Parathyroid adenoma (tissue), 2 donors: ENCODE measurements at regions not wholly inside any gene's neighbourhood (a gene's known extent, or its start where the extent isn't known, plus 50 kb on each side); places are given as distances from the start of the nearest gene placed in this dataset.

Experiments
- H2AFZ ChIP-seq: fragments of 300-600 bp; sonication (generic); one replicate; pipeline ENCODE4 v1.7.0; 2017; ENCODE audit warnings: antibody characterized with exemption, mild to moderate bottlenecking
- H3K27ac ChIP-seq: fragments of 300-600 bp; sonication (generic); one replicate; pipeline ENCODE4 v1.7.0; 2017
- H3K27me3 ChIP-seq: fragments of 300-600 bp; sonication (generic); one replicate; pipeline ENCODE4 v1.7.0; 2017; ENCODE audit warnings: low read length; ENCODE audit not compliant: control insufficient read depth, insufficient read depth
- H3K36me3 ChIP-seq: fragments of 300-600 bp; sonication (generic); one replicate; pipeline ENCODE4 v1.7.0; 2017; ENCODE audit warnings: low read length; ENCODE audit not compliant: control insufficient read depth, insufficient read depth
- H3K4me1 ChIP-seq: fragments of 300-600 bp; sonication (generic); one replicate; pipeline ENCODE4 v1.7.0; 2017; ENCODE audit warnings: control low read depth
- H3K4me2 ChIP-seq: fragments of 300-600 bp; sonication (generic); one replicate; pipeline ENCODE4 v1.7.0; 2017; ENCODE audit warnings: low read length
- H3K4me3 ChIP-seq: fragments of 300-600 bp; sonication (generic); one replicate; pipeline ENCODE4 v1.7.0; 2017; ENCODE audit warnings: low read depth, low read length
- H3K79me2 ChIP-seq: fragments of 300-600 bp; sonication (generic); one replicate; pipeline ENCODE4 v1.7.0; 2017; ENCODE audit warnings: control low read depth
- H3K9ac ChIP-seq: fragments of 300-600 bp; sonication (generic); one replicate; pipeline ENCODE4 v1.7.0; 2017; ENCODE audit warnings: mild to moderate bottlenecking
- H3K9me3 ChIP-seq: fragments of 300-600 bp; sonication (generic); one replicate; pipeline ENCODE4 v1.7.0; 2017; ENCODE audit warnings: low read length; ENCODE audit not compliant: control insufficient read depth
- TF ChIP-seq, protein P1 (sequence below): fragments of 300-600 bp; sonication (generic); IDR thresholded peaks from one replicate; pipeline ENCODE4 v1.7.0; 2017; ENCODE audit warnings: antibody characterized with exemption, mild to moderate bottlenecking
- donor health status: primary hyperparathyroidism.

DNA sequence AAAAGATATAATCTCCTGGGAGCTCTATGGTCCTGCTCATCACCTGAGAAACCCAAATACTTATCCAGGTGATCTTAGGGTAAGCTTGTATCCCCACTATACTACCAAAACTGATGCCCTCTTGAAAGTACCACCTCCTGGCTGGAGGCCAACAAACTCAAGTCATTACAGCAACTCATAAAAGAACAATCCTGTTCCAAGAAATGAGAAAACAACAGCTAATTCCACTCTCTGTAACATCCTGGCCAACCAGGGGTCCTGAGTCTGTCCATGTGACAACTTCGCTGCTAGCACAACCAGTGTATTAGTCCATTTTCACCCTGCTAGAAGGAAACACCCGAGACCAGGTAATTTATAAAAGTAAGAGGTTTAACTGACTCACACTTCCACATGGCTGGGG, 190.0 kb upstream of the BMP4 start:
- Histone ChIP-seq H3K4me1 (no peaks in the 10 kb centered on the region), H3K4me3 (no peak overlapping the region), H3K9ac (no peak overlapping the region), H2AFZ (no peak overlapping the region), H3K4me2 (no peak overlapping the region), H3K27ac (no peak overlapping the region), H3K79me2 (no peaks in the 10 kb centered on the region), H3K36me3 (no peaks in the 10 kb centered on the region), H3K9me3 (no peaks in the 10 kb centered on the region), H3K27me3 (no peaks in the 10 kb centered on the region)
- TF ChIP-seq, protein P1, sequence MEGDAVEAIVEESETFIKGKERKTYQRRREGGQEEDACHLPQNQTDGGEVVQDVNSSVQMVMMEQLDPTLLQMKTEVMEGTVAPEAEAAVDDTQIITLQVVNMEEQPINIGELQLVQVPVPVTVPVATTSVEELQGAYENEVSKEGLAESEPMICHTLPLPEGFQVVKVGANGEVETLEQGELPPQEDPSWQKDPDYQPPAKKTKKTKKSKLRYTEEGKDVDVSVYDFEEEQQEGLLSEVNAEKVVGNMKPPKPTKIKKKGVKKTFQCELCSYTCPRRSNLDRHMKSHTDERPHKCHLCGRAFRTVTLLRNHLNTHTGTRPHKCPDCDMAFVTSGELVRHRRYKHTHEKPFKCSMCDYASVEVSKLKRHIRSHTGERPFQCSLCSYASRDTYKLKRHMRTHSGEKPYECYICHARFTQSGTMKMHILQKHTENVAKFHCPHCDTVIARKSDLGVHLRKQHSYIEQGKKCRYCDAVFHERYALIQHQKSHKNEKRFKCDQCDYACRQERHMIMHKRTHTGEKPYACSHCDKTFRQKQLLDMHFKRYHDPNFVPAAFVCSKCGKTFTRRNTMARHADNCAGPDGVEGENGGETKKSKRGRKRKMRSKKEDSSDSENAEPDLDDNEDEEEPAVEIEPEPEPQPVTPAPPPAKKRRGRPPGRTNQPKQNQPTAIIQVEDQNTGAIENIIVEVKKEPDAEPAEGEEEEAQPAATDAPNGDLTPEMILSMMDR = no peak

DNA sequence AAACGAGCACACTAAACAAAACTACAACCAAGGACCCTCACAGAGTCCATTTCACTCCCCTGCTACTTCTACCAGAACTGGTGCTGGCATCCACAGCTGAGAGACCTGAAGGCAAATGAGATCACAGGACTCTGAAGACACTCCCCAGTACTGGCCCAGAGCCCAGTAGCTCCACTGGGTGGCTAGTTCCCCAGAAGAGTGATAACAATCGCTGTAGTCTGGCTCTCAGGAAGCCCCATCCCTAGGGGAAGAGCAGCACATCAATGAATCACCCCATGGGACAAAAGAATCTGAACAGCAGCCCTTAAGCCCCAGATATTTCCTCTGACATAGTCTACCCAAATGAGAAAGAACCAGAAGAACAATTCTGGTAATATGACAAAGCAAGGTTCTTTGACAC, 190.7 kb upstream of the BMP4 start:
- TF ChIP-seq, protein P1 = no peak
- H3K79me2 ChIP-seq = no peaks in the 10 kb centered on the region

DNA sequence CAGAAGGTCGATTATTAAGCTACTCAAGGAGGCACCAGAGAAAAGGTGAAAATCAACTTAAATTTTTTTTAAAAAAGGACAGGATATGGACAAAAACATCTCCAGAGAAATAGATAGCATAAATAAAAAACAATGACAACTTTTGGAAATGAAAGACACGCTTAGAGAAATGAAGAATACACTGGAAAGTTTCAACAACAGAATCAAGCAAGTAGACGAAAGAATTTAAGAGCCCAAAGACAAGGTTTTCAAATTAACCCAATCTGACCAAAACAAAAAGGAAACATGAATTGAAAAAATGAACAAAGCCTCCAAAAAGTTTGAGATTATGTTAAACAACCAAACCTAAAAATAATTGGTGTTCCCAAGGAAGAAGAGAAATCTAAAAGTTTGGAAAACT, 191.1 kb upstream of the BMP4 start:
- TF ChIP-seq, protein P1 = no peak
- H3K4me2 ChIP-seq = no peak overlapping the region
- H3K9ac ChIP-seq = no peak overlapping the region
- H3K27me3 ChIP-seq = no peaks in the 10 kb centered on the region
- H3K27ac ChIP-seq = no peak overlapping the region
- H3K4me3 ChIP-seq = no peak overlapping the region
- no peaks in the 10 kb centered on the region for H3K4me1 ChIP-seq
- no peaks in the 10 kb centered on the region for H3K9me3 ChIP-seq
- H3K79me2 ChIP-seq = no peaks in the 10 kb centered on the region
- H2AFZ ChIP-seq = no peak overlapping the region
- H3K36me3 ChIP-seq = no peaks in the 10 kb centered on the region

More for the DNA sequence above, 190.7 kb upstream of the BMP4 start:
- H3K27ac ChIP-seq = no peak overlapping the region
- no peak overlapping the region for H2AFZ ChIP-seq
- no peak overlapping the region for H3K4me3 ChIP-seq
- no peaks in the 10 kb centered on the region for H3K27me3 ChIP-seq
- no peaks in the 10 kb centered on the region for H3K9me3 ChIP-seq
- H3K4me1 ChIP-seq = no peaks in the 10 kb centered on the region
- no peak overlapping the region for H3K9ac ChIP-seq
- H3K4me2 ChIP-seq = no peak overlapping the region
- no peaks in the 10 kb centered on the region for H3K36me3 ChIP-seq

DNA sequence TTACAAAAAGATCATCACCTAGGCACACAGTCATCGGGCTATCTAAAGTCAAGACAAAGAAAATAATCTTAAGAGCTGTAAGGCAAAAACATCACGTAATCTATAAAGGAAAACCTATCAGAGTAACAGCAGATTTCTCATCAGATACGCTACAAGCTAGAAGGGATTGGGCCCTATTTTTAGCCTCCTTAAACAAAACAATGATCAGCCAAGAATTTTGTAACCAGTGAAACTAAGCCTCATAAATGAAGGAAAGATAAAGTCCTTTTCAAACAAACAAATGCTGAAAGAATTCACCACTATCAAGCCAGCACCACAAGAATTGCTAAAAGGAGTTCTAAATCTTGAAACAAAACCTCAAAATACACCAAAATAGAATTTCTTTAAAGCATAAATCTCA, 191.6 kb upstream of the BMP4 start:
- TF ChIP-seq, protein P1 = no peak
- H3K27me3 ChIP-seq = no peaks in the 10 kb centered on the region
- no peak overlapping the region for H3K9ac ChIP-seq
- no peak overlapping the region for H3K4me2 ChIP-seq
- no peak overlapping the region for H2AFZ ChIP-seq
- no peaks in the 10 kb centered on the region for H3K4me1 ChIP-seq
- H3K27ac ChIP-seq = no peak overlapping the region
- no peaks in the 10 kb centered on the region for H3K9me3 ChIP-seq
- no peaks in the 10 kb centered on the region for H3K36me3 ChIP-seq
- H3K79me2 ChIP-seq = no peaks in the 10 kb centered on the region
- no peak overlapping the region for H3K4me3 ChIP-seq

DNA sequence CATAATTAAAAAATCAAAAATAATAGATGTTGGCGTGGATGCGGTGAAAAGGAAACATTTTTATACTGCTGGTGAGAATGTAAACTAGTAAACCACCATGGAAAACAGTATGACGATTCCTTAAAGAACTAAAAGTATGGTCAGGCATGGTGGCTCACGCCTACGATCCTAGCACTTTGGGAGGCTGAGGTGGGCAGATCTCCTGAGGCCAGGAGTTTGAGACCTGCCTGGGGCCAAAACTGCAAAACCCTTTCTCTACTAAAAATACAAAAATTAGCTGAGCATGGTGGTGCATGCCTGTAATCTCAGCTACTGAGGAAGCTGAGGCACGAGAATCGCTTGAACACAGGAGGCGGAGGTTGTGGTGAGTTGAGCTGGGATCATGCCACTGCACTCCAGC, 195.7 kb upstream of the BMP4 start:
- Histone ChIP-seq H3K9me3 (no peaks in the 10 kb centered on the region), H3K79me2 (no peaks in the 10 kb centered on the region), H3K36me3 (no peaks in the 10 kb centered on the region), H3K9ac (no peak overlapping the region), H3K4me3 (no peak overlapping the region), H2AFZ (no peak overlapping the region), H3K27ac (no peak overlapping the region), H3K4me1 (no peaks in the 10 kb centered on the region), H3K27me3 (no peaks in the 10 kb centered on the region), H3K4me2 (no peak overlapping the region)
- TF ChIP-seq, protein P1 = no peak
